ENCODE measurements at regions not wholly inside any gene's neighbourhood (a gene's known extent, or its start where the extent isn't known, plus 50 kb on each side); places are given as distances from the start of the nearest gene placed in this dataset.
"Not testable (repeated sequence)": the region's sequence is repeated elsewhere in the genome, so short reads cannot be mapped to it uniquely, and the experiment has no call there.

- no peak for FAIRE-seq
Observed at GRCh38 chr3:15979900-15980299, 182.1 kb upstream of the ANKRD28 start.

GRCh38 chr3:15982243-15982642 lies 184.5 kb upstream of the ANKRD28 start:
- no peak for FAIRE-seq

More at GRCh38 chr3:15979900-15980299, 182.1 kb upstream of the ANKRD28 start:
- DNase-seq (ENCODE audit: extremely low spot score, insufficient read length, low read depth), result no peak

GRCh38 chr3:15982667-15983196 lies 185.0 kb upstream of the ANKRD28 start:
- FAIRE-seq, result no peak
- DNase-seq (ENCODE audit: extremely low spot score, insufficient read length, low read depth), result no peak

More at GRCh38 chr3:15982243-15982642, 184.5 kb upstream of the ANKRD28 start:
- DNase-seq (ENCODE audit: extremely low spot score, insufficient read length, low read depth), result no peak

GRCh38 chr3:15983232-15983631 lies 185.5 kb upstream of the ANKRD28 start:
- FAIRE-seq (no peak), DNase-seq (ENCODE audit: extremely low spot score, insufficient read length, low read depth) (no peak)

- FAIRE-seq (no peak), DNase-seq (ENCODE audit: extremely low spot score, insufficient read length, low read depth) (no peak)
Observed at GRCh38 chr3:15983693-15984092, 185.9 kb upstream of the ANKRD28 start.

- DNase-seq (ENCODE audit: extremely low spot score, insufficient read length, low read depth) (no peak), FAIRE-seq (no peak)
Observed at GRCh38 chr3:15989419-15989818, 185.1 kb upstream of the GALNT15 start.

- not testable (repeated sequence) for DNase-seq (ENCODE audit: extremely low spot score, insufficient read length, low read depth); FAIRE-seq
Observed at GRCh38 chr3:15993660-15994059, 180.8 kb upstream of the GALNT15 start.

- DNase-seq (ENCODE audit: extremely low spot score, insufficient read length, low read depth); FAIRE-seq: not testable (repeated sequence)
Observed at GRCh38 chr3:15996496-15996895, 178.0 kb upstream of the GALNT15 start.

GRCh38 chr3:15997274-15997943 lies 177.1 kb upstream of the GALNT15 start:
- peak; percentile 48 for FAIRE-seq

GRCh38 chr3:15998911-15999310 lies 175.6 kb upstream of the GALNT15 start:
- FAIRE-seq, result no peak

More at GRCh38 chr3:15997274-15997943, 177.1 kb upstream of the GALNT15 start:
- DNase-seq (ENCODE audit: extremely low spot score, insufficient read length, low read depth), result no peak

GRCh38 chr3:16004812-16005211 lies 169.7 kb upstream of the GALNT15 start:
- FAIRE-seq, result no peak
- DNase-seq (ENCODE audit: extremely low spot score, insufficient read length, low read depth), result no peak

More at GRCh38 chr3:15998911-15999310, 175.6 kb upstream of the GALNT15 start:
- no peak for DNase-seq (ENCODE audit: extremely low spot score, insufficient read length, low read depth)

- FAIRE-seq, result no peak
- DNase-seq (ENCODE audit: extremely low spot score, insufficient read length, low read depth), result no peak
Observed at GRCh38 chr3:16011376-16011775, 163.1 kb upstream of the GALNT15 start.

- no peak for FAIRE-seq
Observed at GRCh38 chr3:16012086-16012485, 162.4 kb upstream of the GALNT15 start.

GRCh38 chr3:16013568-16013967 lies 160.9 kb upstream of the GALNT15 start:
- DNase-seq (ENCODE audit: extremely low spot score, insufficient read length, low read depth) (no peak), FAIRE-seq (no peak)

More at GRCh38 chr3:16012086-16012485, 162.4 kb upstream of the GALNT15 start:
- DNase-seq (ENCODE audit: extremely low spot score, insufficient read length, low read depth), result no peak

GRCh38 chr3:16021801-16022200 lies 152.7 kb upstream of the GALNT15 start:
- not testable (repeated sequence) for DNase-seq (ENCODE audit: extremely low spot score, insufficient read length, low read depth); FAIRE-seq

- not testable (repeated sequence) for DNase-seq (ENCODE audit: extremely low spot score, insufficient read length, low read depth); FAIRE-seq
Observed at GRCh38 chr3:16023881-16024280, 150.6 kb upstream of the GALNT15 start.

- FAIRE-seq (no peak), DNase-seq (ENCODE audit: extremely low spot score, insufficient read length, low read depth) (no peak)
Observed at GRCh38 chr3:16024548-16024947, 149.9 kb upstream of the GALNT15 start.

GRCh38 chr3:16026753-16027152 lies 147.7 kb upstream of the GALNT15 start:
- FAIRE-seq, result no peak

GRCh38 chr3:16028604-16029003 lies 145.9 kb upstream of the GALNT15 start:
- no peak for DNase-seq (ENCODE audit: extremely low spot score, insufficient read length, low read depth)
- no peak for FAIRE-seq

More at GRCh38 chr3:16026753-16027152, 147.7 kb upstream of the GALNT15 start:
- no peak for DNase-seq (ENCODE audit: extremely low spot score, insufficient read length, low read depth)

GRCh38 chr3:16030342-16030741 lies 144.1 kb upstream of the GALNT15 start:
- DNase-seq (ENCODE audit: extremely low spot score, insufficient read length, low read depth) (no peak), FAIRE-seq (no peak)

GRCh38 chr3:16031434-16031833 lies 143.0 kb upstream of the GALNT15 start:
- FAIRE-seq, result no peak
- no peak for DNase-seq (ENCODE audit: extremely low spot score, insufficient read length, low read depth)
